Breast epithelium (tissue), 3 donors: ENCODE measurements at regions not wholly inside any gene's neighbourhood (a gene's known extent, or its start where the extent isn't known, plus 50 kb on each side); places are given as distances from the start of the nearest gene placed in this dataset.

ENCODE experiments used
- POLR2A ChIP-seq: fragments of 450-650 bp; IDR thresholded peaks from one replicate; pipeline ENCODE4 v1.6.1; 2016; ENCODE audit warnings: antibody characterized with exemption, mild to moderate bottlenecking, moderate library complexity
- POLR2AphosphoS5 ChIP-seq, 3 donors: sonication (generic); formaldehyde crosslinking; IDR thresholded peaks; one replicate each; pipeline ENCODE4 v1.6.1; 2017; ENCODE audit warnings: antibody characterized with exemption in 3 of 3
- TF ChIP-seq, protein P1 (sequence below), 3 donors: fragments of 450-650 bp; IDR thresholded peaks; one replicate each; pipeline ENCODE4 v1.5.1; 2016 to 2017; ENCODE audit warnings: antibody characterized with exemption in 3 of 3, mild to moderate bottlenecking in 3 of 3, moderate library complexity in 3 of 3

- TF ChIP-seq POLR2A (no peak), POLR2AphosphoS5 (IDR thresholded peaks at IDR 0.05) (no peak)
- TF ChIP-seq, protein P1, sequence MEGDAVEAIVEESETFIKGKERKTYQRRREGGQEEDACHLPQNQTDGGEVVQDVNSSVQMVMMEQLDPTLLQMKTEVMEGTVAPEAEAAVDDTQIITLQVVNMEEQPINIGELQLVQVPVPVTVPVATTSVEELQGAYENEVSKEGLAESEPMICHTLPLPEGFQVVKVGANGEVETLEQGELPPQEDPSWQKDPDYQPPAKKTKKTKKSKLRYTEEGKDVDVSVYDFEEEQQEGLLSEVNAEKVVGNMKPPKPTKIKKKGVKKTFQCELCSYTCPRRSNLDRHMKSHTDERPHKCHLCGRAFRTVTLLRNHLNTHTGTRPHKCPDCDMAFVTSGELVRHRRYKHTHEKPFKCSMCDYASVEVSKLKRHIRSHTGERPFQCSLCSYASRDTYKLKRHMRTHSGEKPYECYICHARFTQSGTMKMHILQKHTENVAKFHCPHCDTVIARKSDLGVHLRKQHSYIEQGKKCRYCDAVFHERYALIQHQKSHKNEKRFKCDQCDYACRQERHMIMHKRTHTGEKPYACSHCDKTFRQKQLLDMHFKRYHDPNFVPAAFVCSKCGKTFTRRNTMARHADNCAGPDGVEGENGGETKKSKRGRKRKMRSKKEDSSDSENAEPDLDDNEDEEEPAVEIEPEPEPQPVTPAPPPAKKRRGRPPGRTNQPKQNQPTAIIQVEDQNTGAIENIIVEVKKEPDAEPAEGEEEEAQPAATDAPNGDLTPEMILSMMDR (IDR thresholded peaks at IDR 0.05): no peak
These were observed 1039.1 kb upstream of the NXPH2 start for GRCh38 chr2:139819273-139819796.
